Gastroesophageal sphincter (tissue), 4 donors: ENCODE measurements at regions not wholly inside any gene's neighbourhood (a gene's known extent, or its start where the extent isn't known, plus 50 kb on each side); places are given as distances from the start of the nearest gene placed in this dataset.
"Not testable (repeated sequence)": the region's sequence is repeated elsewhere in the genome, so short reads cannot be mapped to it uniquely, and the experiment has no call there.

Source experiments
- ATAC-seq: fragments of 150-250 bp; one replicate; pipeline ENCODE4 v1.9.1; 2016; ENCODE audit warnings: mild to moderate bottlenecking, moderate library complexity
- H3K27ac ChIP-seq, 4 donors: fragments of 200-600 bp; sonication (generic) in 3 of 4; 1 replicate in 3 of 4; 2 replicates in 1 of 4; pipeline ENCODE4 v1.5.1; 2016 to 2019
- H3K27me3 ChIP-seq: fragments of 200-600 bp; sonication (generic); one replicate; pipeline ENCODE4 v1.5.1; 2019
- H3K36me3 ChIP-seq, 2 donors: fragments of 200-600 bp; sonication (generic); one replicate each; pipeline ENCODE4 v1.5.1; 2019; ENCODE audit warnings: control low read depth in 1 of 2
- H3K4me1 ChIP-seq, 3 donors: fragments of 200-600 bp; sonication (generic); 1 replicate in 2 of 3; 2 replicates in 1 of 3; pipeline ENCODE4 v1.5.1; 2016 to 2019; ENCODE audit warnings: control low read depth in 2 of 3
- H3K4me3 ChIP-seq, 2 donors: fragments of 200-600 bp; sonication (generic); one replicate each; pipeline ENCODE4 v1.5.1; 2019; ENCODE audit warnings: mild to moderate bottlenecking in 1 of 2, moderate library complexity in 1 of 2
- H3K9me3 ChIP-seq, 3 donors: fragments of 200-600 bp; sonication (generic); one replicate each; pipeline ENCODE4 v1.5.1; 2017 to 2019; ENCODE audit warnings: control low read depth in 2 of 3
- EP300 ChIP-seq: sonication (generic); formaldehyde crosslinking; IDR thresholded peaks from one replicate; pipeline ENCODE4 v1.6.1; 2017; ENCODE audit warnings: antibody characterized with exemption, mild to moderate bottlenecking
- POLR2A ChIP-seq, 2 donors: fragments of 450-650 bp; IDR thresholded peaks; one replicate each; pipeline ENCODE4 v1.6.1; 2017; ENCODE audit warnings: antibody characterized with exemption in 2 of 2, mild to moderate bottlenecking in 2 of 2, moderate library complexity in 1 of 2
- POLR2AphosphoS5 ChIP-seq: sonication (generic); formaldehyde crosslinking; IDR thresholded peaks from one replicate; pipeline ENCODE4 v1.6.1; 2017; ENCODE audit warnings: antibody characterized with exemption
- WGBS, 2 donors: methylation state at CpG; one replicate each; pipeline ENCODE4 v1.1.5; 2018; ENCODE audit warnings: low coverage in 1 of 2; 5-methylcytosine and 5-hydroxymethylcytosine counted together
- TF ChIP-seq, protein P1 (sequence below), 4 experiments: fragments of 200-600 bp in 2 of 4; fragments of 450-650 bp in 2 of 4; sonication (generic) in 1 of 4; IDR thresholded peaks; one replicate each; pipeline ENCODE4 v1.5.1; 2017 to 2019; ENCODE audit warnings: antibody characterized with exemption in 4 of 4, mild to moderate bottlenecking in 2 of 4, moderate library complexity in 2 of 4

DNA sequence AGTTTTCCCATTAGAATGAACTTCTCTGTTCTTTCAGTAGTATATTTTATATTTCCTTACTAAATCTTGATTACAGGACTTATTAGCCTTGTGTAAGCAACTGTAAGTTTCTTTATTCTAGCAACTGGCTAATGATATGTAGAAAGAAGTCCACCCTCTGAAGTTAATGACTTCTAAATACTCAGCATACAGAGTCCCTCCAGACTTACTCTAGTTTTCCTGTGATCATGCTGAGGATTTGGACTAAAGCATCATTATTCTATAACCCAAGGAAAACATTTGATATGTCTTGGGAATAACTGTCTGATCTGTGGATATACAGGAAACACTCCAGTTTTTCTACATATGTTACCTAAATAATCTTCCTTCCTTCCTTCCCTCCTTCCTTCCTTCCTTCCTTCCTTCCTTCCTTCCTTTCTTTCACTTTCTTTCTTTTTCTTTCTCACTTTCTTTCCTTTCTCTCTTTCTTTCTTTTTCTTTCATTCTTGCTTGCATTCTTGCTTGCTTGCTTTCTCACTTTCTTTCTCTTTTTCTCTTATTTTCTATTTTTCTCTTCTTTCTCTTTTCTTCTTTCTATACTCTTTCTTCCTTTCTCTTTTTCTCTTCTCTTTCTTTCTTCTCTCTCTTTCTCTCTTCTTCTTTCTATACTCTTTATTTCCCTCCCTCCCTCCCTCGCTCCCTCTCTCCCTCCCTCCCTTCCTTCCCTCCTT, 297.6 kb upstream of the MTPN start:
- Histone ChIP-seq H3K4me3 (no peak overlapping the region), H3K4me1 (no peaks in the 10 kb centered on the region), H3K9me3 (no peaks in the 10 kb centered on the region), H3K27ac (no peak overlapping the region), H3K27me3 (no peaks in the 10 kb centered on the region), H3K36me3 (no peaks in the 10 kb centered on the region)
- ATAC-seq, result no peak
- TF ChIP-seq POLR2AphosphoS5 (no peak), POLR2A (IDR thresholded peaks at IDR 0.05) (no peak), EP300 (no peak)
- TF ChIP-seq, protein P1, sequence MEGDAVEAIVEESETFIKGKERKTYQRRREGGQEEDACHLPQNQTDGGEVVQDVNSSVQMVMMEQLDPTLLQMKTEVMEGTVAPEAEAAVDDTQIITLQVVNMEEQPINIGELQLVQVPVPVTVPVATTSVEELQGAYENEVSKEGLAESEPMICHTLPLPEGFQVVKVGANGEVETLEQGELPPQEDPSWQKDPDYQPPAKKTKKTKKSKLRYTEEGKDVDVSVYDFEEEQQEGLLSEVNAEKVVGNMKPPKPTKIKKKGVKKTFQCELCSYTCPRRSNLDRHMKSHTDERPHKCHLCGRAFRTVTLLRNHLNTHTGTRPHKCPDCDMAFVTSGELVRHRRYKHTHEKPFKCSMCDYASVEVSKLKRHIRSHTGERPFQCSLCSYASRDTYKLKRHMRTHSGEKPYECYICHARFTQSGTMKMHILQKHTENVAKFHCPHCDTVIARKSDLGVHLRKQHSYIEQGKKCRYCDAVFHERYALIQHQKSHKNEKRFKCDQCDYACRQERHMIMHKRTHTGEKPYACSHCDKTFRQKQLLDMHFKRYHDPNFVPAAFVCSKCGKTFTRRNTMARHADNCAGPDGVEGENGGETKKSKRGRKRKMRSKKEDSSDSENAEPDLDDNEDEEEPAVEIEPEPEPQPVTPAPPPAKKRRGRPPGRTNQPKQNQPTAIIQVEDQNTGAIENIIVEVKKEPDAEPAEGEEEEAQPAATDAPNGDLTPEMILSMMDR (IDR thresholded peaks at IDR 0.05), result no peak
- 86% methylated on average over 1 of the region's 1 CpG; no CpG with 5 or more reads in 1 of the 2 donors for WGBS, 2 donors

DNA sequence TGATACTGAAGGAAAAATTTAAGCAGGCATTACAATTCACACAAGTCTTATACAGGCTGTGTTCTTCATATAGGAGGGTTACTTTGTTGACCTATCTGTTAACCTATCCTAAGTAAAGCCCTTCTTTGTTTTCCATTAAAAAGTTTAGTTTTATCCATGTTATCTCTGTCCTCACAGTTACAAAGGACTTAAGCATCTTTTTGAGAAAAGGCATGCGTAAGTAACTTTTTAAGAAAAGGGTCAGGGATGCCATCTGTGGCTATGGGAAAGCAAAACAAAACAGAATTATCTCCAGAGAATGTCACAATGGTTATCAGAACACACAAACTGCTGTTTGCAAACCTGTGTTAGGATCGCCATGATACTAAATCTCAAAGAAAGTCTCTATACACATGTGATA, 295.8 kb upstream of the MTPN start:
- no peaks in the 10 kb centered on the region for H3K27me3 ChIP-seq
- 71 to 91% methylated on average over 2 of the region's 2 CpGs for WGBS, 2 donors
- no peak overlapping the region for H3K27ac ChIP-seq
- H3K4me3 ChIP-seq, result no peak overlapping the region
- no peaks in the 10 kb centered on the region for H3K4me1 ChIP-seq
- TF ChIP-seq POLR2A (IDR thresholded peaks at IDR 0.05), result no peak
- TF ChIP-seq, protein P1 (IDR thresholded peaks at IDR 0.05), result no peak
- TF ChIP-seq EP300, result no peak
- no peak for TF ChIP-seq POLR2AphosphoS5
- H3K9me3 ChIP-seq, result no peaks in the 10 kb centered on the region
- no peak for ATAC-seq
- H3K36me3 ChIP-seq, result no peaks in the 10 kb centered on the region

DNA sequence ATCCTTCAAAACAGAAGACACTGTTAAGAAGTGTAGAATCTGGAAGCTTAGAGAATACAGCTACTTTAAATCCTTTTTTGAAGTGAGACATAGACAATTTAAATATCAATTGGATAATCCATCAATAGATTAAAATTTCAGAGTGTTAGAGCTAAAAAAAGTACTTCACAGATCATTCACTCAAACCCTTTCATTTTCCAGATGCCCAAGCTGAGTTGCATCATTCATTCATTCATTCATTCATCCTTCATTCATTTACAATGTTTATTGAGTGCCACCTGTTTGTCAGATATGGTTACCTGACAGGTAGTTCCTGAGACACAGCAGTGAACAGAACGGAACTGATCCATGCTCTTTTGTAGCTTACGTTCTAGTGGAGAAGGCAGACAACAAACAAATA, 290.7 kb upstream of the MTPN start:
- Histone ChIP-seq H3K27ac (no peak overlapping the region), H3K36me3 (no peaks in the 10 kb centered on the region), H3K4me3 (no peak overlapping the region), H3K4me1 (no peaks in the 10 kb centered on the region), H3K27me3 (no peaks in the 10 kb centered on the region), H3K9me3 (peaks cover 0 to 27% (median 0%) of the 10 kb centered on the region in 3 donors)
- WGBS, 2 donors, result 73 to 100% methylated on average over 1 to 2 of the region's 2 CpGs
- TF ChIP-seq EP300 (no peak), POLR2AphosphoS5 (no peak), POLR2A (IDR thresholded peaks at IDR 0.05) (no peak)
- TF ChIP-seq, protein P1 (IDR thresholded peaks at IDR 0.05), result no peak
- no peak for ATAC-seq

DNA sequence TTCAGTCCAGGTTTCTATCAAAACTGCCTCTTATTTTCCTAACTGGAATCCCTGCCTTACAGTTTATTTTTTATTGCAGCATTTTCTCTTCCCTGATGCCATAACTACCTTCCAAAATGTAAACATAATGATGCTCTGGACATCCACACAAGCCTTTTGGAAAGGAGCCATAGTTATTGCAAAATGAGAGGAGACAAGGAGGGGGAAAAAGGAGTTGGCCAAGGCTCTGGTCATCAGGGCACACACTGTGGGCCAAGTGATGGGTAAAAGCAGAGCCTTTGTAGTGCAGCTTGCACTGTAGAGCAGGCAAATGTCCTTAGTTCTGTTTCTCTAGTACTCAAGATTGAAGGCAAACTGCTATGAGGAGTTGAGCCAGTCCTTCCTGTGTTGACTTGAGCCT, 289.3 kb upstream of the MTPN start:
- ATAC-seq, result no peak
- H3K4me1 ChIP-seq, result no peaks in the 10 kb centered on the region
- TF ChIP-seq POLR2AphosphoS5, result no peak
- TF ChIP-seq, protein P1 (IDR thresholded peaks at IDR 0.05), result no peak
- no peak for TF ChIP-seq EP300
- TF ChIP-seq POLR2A (IDR thresholded peaks at IDR 0.05), result no peak
- no peak overlapping the region for H3K4me3 ChIP-seq
- no peak overlapping the region for H3K27ac ChIP-seq
- H3K9me3 ChIP-seq, result peaks cover 0 to 30% (median 0%) of the 10 kb centered on the region in 3 donors
- H3K36me3 ChIP-seq, result no peaks in the 10 kb centered on the region
- H3K27me3 ChIP-seq, result no peaks in the 10 kb centered on the region

DNA sequence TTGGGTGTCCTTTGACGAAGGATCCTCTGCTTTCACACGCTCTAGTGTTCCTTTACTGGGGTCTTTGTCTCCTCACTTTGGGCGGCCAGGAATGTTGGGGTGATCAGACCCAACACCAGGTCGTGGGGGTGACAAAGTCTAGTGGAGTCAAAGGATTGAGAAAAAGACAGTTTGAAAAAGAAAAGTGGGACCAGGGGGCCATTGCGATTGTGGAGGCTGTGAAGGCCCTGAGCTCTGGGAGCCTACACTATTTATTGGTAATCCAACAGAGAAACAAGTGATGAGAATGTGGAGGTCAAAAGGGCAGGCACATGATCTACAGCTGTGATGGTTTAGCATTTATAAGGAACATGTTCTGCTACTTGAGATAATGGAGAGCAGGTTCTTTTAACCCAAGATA, 287.1 kb upstream of the MTPN start:
- H3K9me3 ChIP-seq, result peaks cover 0 to 48% (median 0%) of the 10 kb centered on the region in 3 donors
- 50 to 88% methylated on average over 1 to 2 of the region's 5 CpGs for WGBS, 2 donors
- not testable (repeated sequence) for H3K4me3 ChIP-seq, H3K27me3 ChIP-seq, ATAC-seq, H3K27ac ChIP-seq, H3K36me3 ChIP-seq, H3K4me1 ChIP-seq

DNA sequence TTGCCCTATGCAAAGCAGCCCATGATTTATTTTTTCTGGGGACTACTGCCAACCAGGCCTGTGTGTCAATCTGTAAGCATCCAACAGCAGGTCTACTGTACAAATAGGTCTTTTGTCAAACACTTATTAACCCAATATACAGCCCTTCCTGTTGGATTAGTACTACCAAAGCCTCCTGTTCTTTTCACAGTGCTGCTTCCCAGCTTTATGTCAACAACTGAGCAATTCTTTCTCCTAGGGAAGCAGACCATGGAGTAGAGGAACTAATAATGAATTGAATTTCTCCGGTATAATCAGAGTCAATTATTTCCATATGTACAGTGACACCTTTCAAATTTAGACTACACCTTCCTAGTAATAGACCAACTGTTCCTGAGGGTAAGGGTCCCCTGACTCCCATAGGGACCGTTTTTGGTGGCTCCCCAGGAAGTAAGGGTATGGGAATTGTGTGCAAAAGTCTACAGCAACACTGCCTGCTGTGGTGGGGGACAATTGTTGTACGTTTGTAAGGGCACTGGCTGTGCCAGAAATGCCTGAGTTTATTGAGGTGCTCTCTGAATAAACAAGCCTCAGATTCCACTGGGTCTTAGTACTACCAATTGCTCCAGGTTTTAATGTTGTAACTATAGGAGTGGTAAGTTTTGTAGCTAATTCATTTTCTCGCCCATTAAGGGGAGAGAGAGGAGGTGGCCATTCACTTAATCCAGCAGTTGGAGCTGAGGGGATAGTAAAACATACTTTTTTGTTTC, 286.1 kb upstream of the MTPN start:
- not testable (repeated sequence) for H3K36me3 ChIP-seq, H3K27ac ChIP-seq, H3K27me3 ChIP-seq, ATAC-seq, H3K4me1 ChIP-seq, H3K4me3 ChIP-seq
- 51 to 94% methylated on average over 3 to 4 of the region's 4 CpGs for WGBS, 2 donors
- H3K9me3 ChIP-seq, result peaks cover 0 to 48% (median 0%) of the 10 kb centered on the region in 3 donors

DNA sequence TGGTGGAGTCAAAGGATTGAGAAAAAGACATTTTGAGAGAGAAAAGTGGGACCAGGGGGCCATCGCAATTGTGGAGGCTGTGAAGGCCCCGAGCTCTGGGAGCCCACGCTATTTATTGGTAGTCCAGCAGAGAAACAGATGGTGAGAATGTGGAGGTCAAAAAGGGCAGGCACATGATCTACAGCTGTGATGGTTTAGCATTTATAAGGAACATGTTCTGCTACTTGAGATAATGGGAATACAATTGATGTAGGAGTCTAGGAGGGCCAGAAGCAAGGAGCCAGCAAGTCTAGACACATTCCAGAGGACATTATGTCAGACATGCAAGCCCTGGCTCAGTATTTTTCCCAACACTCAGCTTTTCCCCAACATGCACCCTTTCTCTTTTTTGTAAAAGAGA, 283.4 kb upstream of the MTPN start:
- H3K9me3 ChIP-seq, result peaks cover 0 to 43% (median 0%) of the 10 kb centered on the region in 3 donors
- WGBS, 2 donors, result 93 to 100% methylated on average over 2 to 3 of the region's 3 CpGs
- not testable (repeated sequence) for H3K4me1 ChIP-seq, H3K27me3 ChIP-seq, H3K36me3 ChIP-seq, H3K27ac ChIP-seq, ATAC-seq, H3K4me3 ChIP-seq
